Glomerular visceral epithelial cell (primary cell): ENCODE measurements at regions not wholly inside any gene's neighbourhood (a gene's known extent, or its start where the extent isn't known, plus 50 kb on each side); places are given as distances from the start of the nearest gene placed in this dataset.

Experiments
- DNase-seq: peaks from one replicate; pipeline ENCODE4 v3.0.0-alpha.2; 2016; ENCODE audit errors: extremely low spot score

DNA sequence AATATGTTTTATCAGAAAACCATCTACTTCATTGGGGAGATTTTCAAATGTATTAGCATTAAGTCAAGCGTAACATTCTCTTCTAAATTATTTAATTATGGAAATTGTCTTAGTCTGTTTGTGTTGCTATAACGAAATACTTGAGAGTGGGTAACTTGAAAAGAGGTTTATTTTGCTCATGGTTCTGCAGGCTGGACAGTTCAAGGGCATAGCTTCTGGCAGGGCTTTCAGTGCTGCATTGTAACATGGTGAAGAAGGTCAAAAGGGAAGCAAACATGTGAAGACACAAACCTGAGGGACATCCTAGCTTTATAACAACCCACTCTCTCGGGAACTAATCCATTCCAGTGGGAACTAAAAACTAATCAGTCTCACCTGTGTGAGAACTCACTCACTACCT is 84.3 kb upstream of the TMPO start:
- DNase-seq = no peak

DNA sequence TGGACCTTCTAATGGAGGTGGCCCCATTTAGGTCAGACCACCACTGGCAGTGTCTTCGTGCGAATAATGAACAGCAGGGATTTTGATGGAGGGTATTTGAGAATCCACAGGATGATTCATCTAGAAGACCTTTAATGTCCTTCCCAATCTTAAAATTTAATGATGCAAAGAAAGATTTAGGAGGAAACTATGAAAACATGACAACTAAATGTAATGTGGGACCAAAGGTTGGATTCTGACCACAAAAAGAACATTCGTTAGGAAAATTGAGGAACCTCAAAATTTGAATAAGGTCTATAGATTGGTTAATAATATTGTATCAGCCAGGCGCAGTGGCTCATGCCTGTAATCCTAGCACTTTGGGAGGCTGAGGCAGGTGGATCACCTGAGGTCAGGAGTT is 78.2 kb upstream of the TMPO start:
- DNase-seq = no peak

DNA sequence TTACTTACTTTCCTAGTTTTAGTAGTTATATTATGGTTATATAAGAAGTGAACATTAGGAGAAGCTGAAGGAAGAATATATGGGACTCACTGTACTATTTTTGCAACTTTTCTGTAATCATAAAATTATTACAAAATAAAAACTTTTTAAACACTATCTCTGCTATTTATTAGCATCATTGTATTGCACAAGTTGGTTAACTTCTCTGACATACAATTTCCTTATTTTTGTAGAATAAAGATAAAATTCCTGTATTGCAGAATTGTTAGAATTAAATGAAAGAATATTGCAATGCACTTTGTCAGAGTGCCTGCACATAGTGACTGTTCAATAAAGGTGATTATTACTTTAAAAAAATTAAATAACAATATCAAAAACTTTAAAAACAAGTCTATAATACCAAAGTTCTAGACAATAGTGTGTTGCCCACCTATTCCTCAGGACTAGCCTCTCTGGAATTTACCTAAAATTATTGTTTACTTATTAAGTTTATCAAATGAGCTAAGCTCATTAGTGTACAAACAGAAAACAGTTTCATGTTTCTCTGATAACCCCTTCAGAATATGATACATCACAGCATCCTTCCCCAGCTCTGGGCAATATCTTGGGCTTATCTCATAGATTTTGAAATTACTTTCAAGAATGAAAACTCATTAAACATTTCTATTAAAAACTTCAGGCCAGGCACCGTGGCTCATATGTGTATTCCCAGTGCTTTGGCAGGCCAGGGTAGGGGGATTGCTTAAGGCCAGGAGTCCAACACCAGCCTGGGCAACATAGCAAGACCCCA is 77.4 kb upstream of the TMPO start:
- DNase-seq = no peak

DNA sequence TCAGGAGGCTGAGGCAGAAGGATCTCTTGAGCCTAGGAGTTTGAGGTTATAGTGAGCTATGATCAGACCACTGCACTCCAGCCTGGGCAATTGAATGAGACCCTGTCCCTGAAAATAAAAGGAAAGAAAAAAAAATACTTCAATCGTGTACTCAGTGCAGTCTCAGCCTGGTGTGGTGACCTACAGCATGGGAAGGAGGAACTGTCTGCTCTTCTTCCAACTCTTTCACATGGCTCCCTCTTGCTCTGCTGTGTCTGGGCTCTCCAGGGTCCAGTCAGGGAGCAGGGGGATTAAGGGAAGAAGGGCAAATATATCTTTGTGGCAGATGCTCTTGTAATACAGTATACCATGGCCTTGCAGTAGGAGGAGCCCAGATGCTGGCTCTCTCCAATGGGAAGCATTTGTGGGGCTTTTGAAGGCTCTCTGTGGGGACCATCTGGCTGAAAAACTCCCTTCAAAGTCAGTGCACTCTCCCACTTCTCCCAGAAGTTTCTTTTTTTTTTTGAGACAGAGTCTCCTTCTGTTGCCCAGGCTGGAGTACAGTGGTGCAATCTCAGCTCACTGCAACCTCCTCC is 76.6 kb upstream of the TMPO start:
- DNase-seq = no peak

DNA sequence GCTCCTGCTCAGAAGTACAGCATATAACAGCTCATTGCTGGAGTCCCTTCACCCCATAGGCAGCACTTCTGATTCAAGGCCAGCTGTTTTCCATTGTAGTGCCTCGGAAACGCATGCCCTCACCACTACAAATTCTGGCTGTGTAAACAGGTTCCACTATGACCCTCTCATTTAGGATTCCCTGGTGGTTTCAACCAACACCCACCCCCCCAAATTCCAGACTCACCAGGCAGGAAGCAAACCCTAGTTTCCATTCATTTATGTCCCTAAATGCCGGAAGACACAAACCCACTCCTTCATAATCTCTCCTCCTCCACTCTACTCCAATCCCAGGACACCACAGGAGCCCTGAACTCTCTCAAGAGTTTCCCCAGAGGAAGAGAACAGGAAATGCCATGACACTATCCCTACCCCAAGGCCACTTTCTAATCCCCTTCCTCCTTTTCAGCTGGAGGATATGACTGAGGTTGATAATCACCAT is 75.9 kb upstream of the TMPO start:
- DNase-seq = no peak

DNA sequence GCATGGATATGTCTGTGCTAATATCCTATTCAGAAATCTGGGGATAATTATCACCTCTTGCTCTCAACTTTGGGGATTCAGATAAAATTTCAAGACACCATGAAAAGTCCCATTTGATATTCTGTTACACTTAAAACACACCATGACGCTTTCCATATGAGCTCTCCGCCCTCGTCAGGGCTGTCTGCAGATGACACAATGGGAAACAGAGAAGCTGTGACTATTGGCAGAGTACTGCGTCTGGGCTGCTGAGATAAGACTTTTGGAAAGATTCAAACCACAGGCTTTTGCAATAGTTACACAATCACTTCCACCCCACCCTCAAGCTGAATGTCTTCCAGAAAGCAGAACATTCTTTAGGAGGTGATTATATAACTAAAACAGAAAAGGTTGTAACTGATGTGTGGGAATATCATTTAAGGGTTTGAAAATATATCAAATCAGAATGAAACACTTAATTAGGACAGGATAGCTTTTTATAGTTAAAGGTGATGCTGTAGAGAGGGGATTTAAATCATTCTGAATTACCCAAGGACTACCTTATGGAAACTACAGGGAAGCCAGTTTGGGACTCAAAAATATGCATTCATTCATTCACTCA is 75.3 kb upstream of the TMPO start:
- DNase-seq = peak; percentile 63

DNA sequence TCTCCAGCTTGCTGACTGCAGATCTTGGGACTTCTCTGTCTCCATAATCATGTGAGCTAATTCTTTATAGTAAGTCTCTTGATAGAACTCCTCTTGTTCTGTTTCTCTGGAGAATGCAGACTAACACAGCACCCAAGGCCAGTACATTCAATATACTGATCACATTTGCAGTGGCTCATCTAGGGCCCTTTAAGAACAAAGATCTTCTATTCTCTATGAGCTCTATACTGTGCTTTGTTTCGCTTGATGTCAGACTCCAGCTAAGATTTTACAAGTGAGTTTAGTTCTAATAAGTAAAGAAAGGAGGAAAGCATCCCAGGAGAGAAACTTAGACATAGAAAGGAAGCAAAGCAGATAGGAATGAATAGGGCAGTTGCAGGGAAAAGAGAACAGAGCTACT is 69.3 kb upstream of the TMPO start:
- no peak for DNase-seq

DNA sequence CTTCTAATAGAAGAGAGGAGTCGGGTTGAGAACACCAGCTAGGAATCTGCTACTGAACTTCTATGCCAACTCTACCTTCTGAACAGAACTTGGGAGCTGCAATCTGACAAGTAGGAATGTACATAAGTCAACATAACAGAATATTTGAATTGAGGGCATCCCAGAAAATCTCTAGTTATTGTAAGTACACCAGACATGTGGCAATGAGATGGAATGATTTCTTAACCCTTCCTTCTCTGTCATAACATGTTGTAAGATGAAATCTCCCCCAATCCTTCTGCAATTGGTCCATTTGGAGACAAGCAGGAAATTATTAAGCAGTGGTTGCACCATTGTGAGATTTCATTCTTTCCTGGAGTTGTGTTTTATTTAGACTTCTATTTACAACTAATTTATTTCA is 68.7 kb upstream of the TMPO start:
- DNase-seq = no peak

DNA sequence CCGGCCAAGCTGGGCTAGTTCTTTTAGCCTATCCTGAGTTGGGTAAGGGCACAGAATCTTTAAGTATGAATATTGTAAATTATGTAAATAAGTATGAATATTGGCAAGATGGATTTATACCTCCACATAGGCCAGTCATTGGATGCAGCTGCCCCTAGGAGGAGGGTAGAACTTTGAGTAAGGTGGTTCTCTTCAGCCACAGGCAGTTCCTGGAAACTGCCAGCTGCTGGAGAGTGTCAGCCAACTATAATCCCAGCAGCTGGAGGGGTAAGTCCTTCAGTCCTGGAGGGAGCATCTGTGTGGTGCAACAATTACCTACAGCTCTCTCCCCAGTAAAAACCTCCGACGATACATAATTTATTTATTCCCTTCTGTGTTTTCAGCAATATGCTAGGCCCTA is 65.8 kb upstream of the TMPO start:
- DNase-seq = no peak

DNA sequence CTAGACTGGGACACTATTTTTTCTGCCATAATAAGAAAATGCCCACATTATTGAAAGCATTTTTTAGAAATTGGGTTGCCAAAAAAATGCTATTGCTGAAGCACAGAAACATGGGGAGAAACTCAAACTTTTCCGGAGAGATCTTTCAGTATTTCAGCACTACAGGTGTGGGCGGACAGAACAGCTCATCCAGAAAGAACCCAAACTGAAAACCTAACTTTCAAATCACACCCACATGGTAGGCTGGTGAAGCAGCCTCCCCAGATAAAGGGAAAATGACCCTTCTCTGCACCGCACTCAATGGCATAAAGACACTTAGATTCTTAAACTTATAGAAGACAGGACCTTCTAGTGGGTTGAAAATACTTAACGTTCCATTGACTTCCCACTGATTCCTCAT is 62.3 kb upstream of the TMPO start:
- DNase-seq = no peak

DNA sequence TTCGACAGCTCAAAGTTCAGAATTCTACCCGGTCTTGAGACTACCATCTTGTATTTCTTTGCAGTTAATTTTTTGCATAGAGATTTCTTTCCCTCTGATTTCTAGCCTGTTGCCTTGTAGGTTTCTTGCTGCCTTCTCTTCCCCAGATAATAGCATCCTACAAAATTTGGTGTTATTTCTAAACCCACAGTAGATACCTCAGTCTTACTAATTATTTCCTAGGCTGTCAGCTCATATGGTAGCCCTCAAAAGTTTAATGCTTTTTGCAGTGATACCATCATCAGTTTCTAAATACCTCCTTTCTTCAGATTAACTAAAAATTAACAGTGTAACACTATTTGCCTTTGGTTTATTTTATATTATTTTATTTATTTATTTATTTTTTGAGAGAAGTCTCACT is 61.9 kb upstream of the TMPO start:
- DNase-seq = no peak

DNA sequence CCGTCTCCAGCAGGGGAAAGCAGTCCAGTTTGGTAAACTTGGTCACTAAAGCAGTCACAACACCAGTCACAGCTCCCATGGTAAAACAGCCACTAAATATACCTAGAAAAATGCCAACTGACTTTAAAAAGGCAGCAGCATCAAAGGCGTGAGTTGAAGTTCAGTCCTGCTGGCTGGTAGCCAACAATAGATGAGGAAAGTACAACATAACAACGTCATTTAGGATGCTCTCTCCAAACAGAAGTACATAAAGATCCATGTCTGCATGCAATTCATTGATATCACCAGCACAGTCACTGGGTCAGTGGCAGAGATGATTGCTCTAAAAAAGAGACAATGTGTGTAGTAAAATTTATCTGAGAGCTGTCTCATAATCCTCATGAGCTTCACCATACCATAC is 59.3 kb upstream of the TMPO start:
- DNase-seq = no peak

DNA sequence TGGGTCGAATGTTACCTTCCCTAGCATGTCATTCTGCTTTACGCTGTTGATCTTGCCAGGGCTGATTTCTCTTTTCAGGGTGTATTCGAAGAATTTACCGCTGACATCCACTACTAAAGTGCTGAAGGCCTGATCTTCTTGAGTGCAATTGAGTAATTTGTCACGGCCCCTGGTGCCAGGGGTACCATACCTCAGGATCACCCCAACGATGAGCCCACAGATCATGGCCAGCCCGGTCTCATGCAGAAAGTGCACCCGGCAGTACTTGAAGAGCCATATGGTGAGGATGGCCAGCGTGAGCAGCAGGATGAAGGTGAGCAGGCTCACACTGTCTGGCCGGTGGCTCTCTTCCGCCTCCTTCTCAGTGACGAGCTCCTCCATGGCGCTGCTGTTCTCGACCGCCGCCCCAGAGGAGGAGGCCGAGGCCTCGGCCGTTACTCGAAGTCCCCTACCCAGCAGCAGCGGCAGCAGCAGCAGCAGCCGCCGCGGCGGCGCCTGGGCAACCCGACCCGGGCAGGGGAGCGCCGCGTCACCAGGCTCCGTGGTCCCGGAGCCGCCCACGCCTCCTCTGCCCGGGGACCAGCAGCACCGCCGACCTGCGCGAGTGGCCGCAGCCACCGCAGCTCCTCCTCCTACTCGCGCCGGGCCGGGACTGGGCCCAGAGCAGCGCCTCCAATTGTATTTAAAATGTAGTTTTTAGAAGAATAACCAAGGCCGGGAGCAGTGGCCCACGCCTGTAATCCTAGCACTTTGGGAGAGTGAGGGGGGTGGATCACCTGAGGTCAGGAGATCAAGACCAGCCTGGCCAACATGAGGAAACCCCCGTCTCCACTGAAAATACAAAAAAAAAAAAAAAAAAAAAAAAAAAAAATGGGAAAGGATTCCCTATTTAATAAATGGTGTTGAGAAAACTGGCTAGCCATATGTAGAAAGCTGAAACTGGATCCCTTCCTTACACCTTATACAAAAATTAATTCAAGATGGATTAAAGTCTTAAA is 58.5 kb upstream of the TMPO start:
- DNase-seq = peak; percentile 65

DNA sequence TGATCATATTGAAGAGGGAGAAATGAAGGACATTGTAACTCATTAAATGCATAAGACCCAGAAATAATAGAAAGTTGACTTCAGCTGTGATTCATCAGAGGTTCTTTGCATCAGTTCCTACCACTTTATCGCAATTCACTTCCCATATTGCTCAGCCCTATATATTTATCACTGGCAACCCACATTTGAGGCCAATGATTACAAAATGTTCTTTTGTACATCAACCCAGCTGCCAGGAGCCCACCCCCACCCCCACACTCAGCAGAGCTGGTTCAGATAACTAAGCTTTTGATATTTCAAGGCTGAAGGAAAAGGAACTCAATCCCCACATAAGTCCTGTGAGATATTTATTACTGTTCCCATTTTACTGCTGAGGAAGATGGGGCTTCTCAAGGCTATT is 51.2 kb upstream of the TMPO start:
- DNase-seq = no peak

DNA sequence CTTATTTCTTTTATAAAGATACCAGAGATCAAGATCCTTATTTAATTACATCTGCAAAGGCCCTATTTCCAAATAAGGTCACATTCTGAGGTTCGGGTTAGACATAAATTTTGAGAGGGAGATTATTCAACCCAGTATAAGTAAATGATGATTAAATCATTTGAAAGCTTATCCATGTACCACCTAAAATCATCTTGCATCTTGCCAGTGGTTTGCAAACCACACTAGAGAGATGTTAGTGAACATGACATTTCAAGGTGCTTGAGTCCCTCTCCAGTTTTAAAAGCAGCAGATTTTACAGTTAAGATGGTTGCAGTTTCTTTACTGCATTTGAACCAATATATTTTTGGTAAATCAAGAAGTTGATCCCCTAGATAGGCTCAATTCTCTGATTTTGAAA is 49.9 kb upstream of the TMPO start:
- no peak for DNase-seq
